ENCODE measurements at regions not wholly inside any gene's neighbourhood (a gene's known extent, or its start where the extent isn't known, plus 50 kb on each side); places are given as distances from the start of the nearest gene placed in this dataset.

- TF ChIP-seq, protein P1, sequence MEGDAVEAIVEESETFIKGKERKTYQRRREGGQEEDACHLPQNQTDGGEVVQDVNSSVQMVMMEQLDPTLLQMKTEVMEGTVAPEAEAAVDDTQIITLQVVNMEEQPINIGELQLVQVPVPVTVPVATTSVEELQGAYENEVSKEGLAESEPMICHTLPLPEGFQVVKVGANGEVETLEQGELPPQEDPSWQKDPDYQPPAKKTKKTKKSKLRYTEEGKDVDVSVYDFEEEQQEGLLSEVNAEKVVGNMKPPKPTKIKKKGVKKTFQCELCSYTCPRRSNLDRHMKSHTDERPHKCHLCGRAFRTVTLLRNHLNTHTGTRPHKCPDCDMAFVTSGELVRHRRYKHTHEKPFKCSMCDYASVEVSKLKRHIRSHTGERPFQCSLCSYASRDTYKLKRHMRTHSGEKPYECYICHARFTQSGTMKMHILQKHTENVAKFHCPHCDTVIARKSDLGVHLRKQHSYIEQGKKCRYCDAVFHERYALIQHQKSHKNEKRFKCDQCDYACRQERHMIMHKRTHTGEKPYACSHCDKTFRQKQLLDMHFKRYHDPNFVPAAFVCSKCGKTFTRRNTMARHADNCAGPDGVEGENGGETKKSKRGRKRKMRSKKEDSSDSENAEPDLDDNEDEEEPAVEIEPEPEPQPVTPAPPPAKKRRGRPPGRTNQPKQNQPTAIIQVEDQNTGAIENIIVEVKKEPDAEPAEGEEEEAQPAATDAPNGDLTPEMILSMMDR (IDR thresholded peaks at IDR 0.05; ENCODE audit: insufficient read depth, low read depth, low read length) = no peak
- TF ChIP-seq EZH2 (IDR thresholded peaks at IDR 0.05; ENCODE audit: insufficient read depth, low read length) = no peak
Observed at GRCh38 chr7:3119963-3120362, 76.3 kb upstream of the CARD11 start.

All from astrocyte (in vitro differentiated cells and primary cell).